HG03064 (cell line): ENCODE measurements at regions not wholly inside any gene's neighbourhood (a gene's known extent, or its start where the extent isn't known, plus 50 kb on each side); places are given as distances from the start of the nearest gene placed in this dataset.
A peak's percentile ranks its signal among the peaks of the same experiment; 100 is the strongest.
"Not testable (repeated sequence)": the region's sequence is repeated elsewhere in the genome, so short reads cannot be mapped to it uniquely, and the experiment has no call there.

ENCODE experiments used
- ATAC-seq: cut with Tn5 transposase; IDR thresholded peaks from one replicate; pipeline ENCODE4 v1.9.1; 2021; ENCODE audit warnings: low read depth; ENCODE audit not compliant: unreplicated experiment

DNA sequence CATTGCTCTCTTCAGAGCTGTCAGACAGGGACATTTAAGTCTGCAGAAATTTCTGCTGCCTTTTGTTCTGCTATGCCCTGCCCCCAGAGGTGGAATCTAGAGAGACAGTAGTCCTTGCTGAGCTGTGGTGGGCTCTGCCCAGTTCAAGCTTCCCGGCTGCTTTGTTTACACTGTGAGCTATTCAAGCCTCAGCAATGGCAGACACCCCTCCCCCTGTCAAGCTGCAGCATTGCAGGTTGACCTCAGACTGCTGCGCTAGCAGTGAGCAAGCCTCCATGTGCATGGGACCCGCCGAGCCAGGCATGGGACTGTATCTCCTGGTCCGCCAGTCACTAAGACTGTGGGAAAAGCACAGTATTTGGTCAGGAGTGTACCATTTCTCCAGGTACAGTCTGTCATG, 53.6 kb upstream of the MAPK10 start:
- ATAC-seq, result not testable (repeated sequence)

- no peak for ATAC-seq
These were observed 54.8 kb upstream of the MAPK10 start for GRCh38 chr4:86414686-86415085.

DNA sequence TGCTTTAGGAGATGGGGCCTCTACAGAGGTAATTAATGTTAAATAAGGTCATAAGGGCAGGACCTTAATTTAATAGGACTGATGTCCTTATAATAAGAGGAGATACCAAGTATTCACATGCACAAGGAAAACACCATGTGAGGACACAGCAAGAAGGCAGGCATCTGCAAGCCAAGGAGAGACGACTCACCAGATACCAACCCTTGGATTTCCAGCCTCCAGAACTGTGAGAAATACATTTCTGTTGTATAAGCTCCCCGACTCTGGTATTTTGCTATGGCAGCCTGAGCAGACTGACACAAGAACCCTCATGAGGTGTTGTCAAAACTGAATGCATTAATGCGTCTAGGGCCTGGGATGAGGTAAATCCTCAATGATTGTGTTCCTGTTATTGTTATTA, 56.2 kb upstream of the MAPK10 start:
- no peak for ATAC-seq

DNA sequence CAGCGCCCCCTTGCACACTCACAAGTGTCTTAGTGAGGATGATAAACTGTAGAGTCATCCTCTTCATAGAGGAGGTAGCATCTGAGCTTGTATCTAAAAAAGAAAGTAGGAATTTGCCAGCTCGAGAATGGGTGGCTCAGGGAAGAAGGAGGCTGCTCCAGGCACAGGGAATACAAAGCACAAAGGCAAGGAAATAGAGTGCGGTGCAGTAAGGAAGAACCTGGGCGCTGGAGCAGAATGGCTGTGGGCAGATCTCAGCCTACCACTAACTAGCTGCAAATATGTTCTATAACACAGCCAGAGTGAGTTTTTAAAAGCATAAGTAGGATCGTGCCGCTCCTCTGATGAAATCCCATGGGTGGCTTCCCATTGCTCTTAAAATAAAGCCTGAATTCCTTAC, 61.6 kb upstream of the MAPK10 start:
- no peak for ATAC-seq

GRCh38 chr4:86431543-86432116, 71.8 kb upstream of the MAPK10 start:
- ATAC-seq, result no peak

DNA sequence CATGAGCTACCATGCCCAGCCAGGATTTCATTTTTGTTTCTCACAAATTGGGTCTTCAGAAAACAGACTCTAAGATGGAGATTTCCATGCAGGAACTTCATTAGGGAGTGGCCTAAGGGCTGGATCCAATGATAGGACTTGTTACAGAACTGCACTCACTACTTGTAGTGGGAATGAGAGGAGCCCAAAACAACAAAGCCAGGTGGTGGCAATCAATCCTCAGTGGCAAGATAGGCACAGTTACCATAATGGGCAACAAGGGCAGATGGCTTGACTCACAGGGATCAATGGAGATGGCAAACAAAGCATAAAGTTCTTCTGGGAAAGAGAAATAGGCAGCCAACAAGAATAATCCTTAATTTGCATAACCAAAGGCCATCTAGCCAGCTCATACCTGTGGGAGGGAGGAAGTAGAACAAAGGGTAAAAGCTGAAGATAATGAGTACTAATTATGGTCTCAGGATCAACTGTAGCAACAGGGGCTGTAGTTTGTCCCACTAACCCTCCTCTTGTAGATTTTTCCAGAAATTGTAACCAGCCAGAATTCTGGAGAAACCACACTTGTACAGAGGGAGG, 72.8 kb upstream of the MAPK10 start:
- ATAC-seq, result no peak

GRCh38 chr4:86439293-86439692, 79.4 kb upstream of the MAPK10 start:
- ATAC-seq, result no peak

DNA sequence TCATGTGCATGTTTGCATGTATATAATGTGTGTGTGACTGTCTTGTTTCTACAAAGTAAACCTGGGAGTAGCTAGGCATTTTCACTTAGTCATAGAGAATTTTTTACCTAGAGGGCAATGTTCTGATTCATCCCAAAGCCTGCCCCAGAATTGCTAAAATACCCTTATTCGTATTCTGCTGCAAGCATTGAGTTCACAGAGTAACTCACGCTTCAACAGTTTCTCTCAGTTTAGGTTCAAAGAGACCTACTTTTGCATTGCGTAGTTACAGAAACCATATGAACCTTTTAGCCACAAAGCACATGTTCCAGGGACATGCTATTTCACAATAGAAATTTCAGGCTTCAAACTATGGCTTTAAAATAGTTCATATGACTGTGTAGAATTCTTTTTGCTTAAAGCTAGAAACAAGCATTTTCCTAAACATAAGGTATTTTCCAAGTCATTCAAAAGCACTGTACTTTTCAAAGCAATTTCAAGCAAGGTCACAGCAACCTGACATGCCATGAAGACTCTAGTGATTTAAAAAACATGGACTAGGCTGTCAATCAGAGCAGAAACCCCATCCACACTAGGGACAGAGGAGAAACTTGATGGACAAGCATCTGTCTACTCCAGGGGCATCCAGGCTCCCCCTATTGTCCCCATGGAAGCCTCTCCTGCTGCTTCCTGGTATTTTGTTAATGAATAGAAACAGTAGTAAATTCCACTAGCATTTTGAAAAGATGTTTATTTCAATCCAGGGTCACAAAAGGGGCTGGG, 81.5 kb upstream of the MAPK10 start:
- ATAC-seq, result peak; percentile 61

DNA sequence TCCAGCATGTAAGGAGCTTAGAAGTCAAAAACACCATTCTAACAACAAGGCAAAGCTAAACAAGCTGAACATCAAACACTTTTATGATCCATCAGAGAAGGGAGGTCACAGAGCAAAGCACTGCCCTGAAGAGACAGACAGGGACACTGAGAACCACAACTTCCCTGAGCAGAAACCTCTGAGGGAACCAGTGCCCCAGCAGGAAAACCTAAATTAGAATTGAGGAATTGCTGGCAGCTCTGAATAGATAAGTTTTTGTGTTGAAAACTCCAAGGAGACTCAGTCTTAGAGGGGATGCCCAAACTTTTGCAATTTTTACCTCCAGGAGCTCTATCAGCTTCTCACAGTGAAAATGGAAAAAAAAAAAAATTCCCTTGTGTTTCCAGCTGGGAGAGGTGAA, 83.0 kb upstream of the MAPK10 start:
- ATAC-seq, result no peak

GRCh38 chr4:86443495-86443894, 83.6 kb upstream of the MAPK10 start:
- no peak for ATAC-seq

- no peak for ATAC-seq
These were observed 87.1 kb upstream of the MAPK10 start for GRCh38 chr4:86446996-86447395.

- no peak for ATAC-seq
These were observed 89.0 kb upstream of the MAPK10 start for GRCh38 chr4:86448871-86449270.

DNA sequence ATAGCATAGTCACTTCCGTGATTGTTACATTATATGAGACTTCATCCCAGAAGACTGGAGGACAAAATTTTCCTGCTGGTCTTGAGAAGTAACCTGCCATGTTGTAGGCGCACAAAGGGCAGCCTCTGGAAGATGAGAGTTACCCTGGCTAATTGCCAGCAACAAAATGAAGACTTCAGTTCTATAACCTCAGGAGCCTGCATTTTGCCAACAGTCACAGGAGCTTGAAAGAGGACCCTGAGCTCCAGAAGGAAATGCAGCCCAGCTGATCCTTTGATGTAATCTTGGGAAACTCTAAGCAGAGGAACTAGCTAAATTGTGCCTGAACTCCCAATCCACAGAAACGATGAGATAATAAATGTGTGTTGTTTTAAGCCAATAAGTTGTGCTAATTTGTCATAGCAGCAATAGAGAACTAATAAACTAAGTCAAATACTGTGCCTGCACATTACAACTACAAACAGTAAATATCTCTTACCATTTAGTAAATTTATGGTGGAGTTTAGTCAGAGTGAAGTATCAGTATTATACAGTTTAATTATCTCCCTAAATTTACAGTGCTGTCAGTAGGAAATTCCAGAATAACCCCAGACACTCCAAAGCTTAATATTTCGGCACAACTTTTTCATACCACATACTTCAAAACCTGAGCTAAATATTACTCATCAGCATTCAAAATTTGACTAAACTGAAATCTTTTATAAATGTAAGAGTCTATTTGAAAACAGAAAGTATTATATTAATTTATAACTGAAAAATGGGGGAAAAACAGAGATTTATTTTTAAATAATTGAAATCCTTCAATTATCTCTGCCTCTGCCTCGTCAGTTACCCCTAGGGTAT, 90.1 kb upstream of the MAPK10 start:
- no peak for ATAC-seq

- no peak for ATAC-seq
These were observed 91.0 kb upstream of the MAPK10 start for GRCh38 chr4:86450861-86451260.

DNA sequence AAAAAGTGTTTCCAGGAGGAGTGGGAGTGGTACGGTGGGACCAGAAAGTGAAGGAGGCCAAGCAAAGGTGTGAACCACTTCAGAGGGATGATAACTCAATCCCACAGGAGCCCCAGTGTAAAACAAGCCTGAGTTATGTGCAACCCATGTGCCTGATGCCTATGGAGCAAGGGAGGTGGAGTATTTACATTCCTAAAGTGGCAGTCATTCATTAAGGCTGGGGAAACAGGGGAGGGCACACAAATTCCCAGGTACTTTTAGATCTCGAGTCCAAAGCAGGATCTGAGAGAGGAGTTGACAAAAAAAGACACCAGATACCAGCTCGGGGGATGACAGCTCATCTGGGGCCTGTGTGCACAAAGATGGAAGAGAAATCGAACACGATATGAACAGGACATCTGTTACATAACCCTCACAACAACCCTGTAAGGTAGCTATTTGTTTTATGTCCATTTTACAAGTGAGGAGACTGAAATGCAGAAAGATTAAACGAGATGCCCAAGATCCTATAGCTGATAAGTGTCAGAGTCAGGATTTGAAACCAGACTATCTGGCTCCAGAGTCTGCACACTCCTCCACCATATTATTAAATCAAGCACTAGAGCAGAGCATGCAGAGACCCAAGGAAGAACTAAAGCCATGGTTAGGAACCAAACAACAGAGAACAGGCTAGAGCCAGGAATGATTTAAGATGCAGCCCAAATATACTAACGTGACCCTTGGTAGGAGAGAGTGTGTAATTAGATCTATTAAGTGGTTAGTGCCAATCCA, 91.9 kb upstream of the MAPK10 start:
- no peak for ATAC-seq

GRCh38 chr4:86452422-86452891, 92.6 kb upstream of the MAPK10 start:
- no peak for ATAC-seq

DNA sequence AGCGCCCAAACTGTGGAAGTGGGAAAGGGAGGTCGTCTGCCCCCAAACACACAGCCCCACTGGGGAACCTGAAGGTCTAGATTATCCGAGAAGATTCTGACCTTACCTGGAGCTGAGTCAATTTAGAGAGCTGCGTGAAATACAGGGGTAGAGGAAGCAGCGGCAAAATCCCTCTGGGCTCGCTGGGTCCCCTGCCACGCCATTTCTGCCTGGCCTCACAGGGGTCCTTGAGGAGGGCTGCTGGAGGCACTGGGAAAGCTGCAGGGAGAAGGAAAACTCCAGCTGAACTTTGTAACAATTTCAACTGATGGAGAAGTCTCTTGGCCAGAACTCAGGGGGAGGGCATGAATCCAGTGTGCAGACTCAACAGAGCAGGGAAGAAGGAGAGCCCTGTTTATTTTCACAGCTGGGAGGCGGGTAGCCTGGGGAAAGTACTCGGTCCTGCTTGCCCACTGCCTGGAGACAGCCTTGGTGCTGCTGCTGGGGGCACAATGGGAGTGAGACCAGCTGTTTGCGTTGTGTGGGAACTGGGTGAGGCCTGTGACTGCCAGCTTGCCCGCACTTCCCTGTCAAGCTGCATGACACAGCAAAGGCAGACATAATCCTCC, 93.2 kb upstream of the MAPK10 start:
- ATAC-seq, result no peak

DNA sequence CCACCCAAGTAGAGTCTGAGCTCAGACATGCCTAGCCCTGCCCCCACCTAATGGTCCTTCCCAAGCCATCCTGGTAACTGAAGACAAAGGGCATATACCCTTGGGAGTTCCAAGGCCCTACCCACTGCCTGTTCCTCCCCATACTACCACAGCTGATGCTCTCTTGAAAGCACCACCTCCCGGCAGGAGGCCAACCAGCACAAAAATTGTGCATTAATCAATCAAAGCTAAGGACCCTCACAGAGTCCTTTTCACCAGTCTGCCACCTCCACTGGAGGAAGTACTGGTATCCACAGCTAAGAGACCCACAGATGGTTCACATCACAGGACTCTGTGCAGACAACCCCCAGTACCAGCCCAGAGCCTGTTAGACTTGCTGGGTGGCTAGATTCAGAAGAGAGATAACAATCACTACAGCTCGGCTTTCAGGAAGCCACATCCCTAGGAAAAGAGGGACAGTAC, 93.8 kb upstream of the MAPK10 start:
- ATAC-seq, result not testable (repeated sequence)

- no peak for ATAC-seq
These were observed 102.0 kb upstream of the MAPK10 start for GRCh38 chr4:86461849-86462248.
